ENCODE measurements at regions not wholly inside any gene's neighbourhood (a gene's known extent, or its start where the extent isn't known, plus 50 kb on each side); places are given as distances from the start of the nearest gene placed in this dataset.
A peak's percentile ranks its signal among the peaks of the same experiment; 100 is the strongest.
"Not testable (repeated sequence)": the region's sequence is repeated elsewhere in the genome, so short reads cannot be mapped to it uniquely, and the experiment has no call there.

GRCh38 chr2:111264956-111265355 is 144.2 kb downstream of the BCL2L11 start:
- not testable (repeated sequence) for ATAC-seq; H3K4me3 Mint-ChIP-seq; H3K27me3 Mint-ChIP-seq (ENCODE audit: low read depth); H3K36me3 Mint-ChIP-seq (ENCODE audit: insufficient read depth); H3K9me3 Mint-ChIP-seq; DNase-seq; H3K4me1 Mint-ChIP-seq (ENCODE audit: low read depth)

- H3K36me3 Mint-ChIP-seq (ENCODE audit: insufficient read depth); DNase-seq; H3K9me3 Mint-ChIP-seq; H3K4me3 Mint-ChIP-seq; H3K4me1 Mint-ChIP-seq (ENCODE audit: low read depth); H3K27me3 Mint-ChIP-seq (ENCODE audit: low read depth); ATAC-seq: not testable (repeated sequence)
Measured at GRCh38 chr2:111266556-111266955, 145.8 kb downstream of the BCL2L11 start.

GRCh38 chr2:111267038-111267437 is 146.3 kb downstream of the BCL2L11 start:
- H3K4me1 Mint-ChIP-seq (ENCODE audit: low read depth); ATAC-seq; H3K27me3 Mint-ChIP-seq (ENCODE audit: low read depth); H3K36me3 Mint-ChIP-seq (ENCODE audit: insufficient read depth); H3K9me3 Mint-ChIP-seq; DNase-seq; H3K4me3 Mint-ChIP-seq: not testable (repeated sequence)

- H3K36me3 Mint-ChIP-seq (ENCODE audit: insufficient read depth); H3K9me3 Mint-ChIP-seq; ATAC-seq; DNase-seq; H3K27me3 Mint-ChIP-seq (ENCODE audit: low read depth); H3K4me1 Mint-ChIP-seq (ENCODE audit: low read depth); H3K4me3 Mint-ChIP-seq: not testable (repeated sequence)
Measured at GRCh38 chr2:111269761-111270323, 149.1 kb downstream of the BCL2L11 start.

- H3K9me3 Mint-ChIP-seq; DNase-seq; H3K27me3 Mint-ChIP-seq (ENCODE audit: low read depth); H3K4me3 Mint-ChIP-seq; H3K36me3 Mint-ChIP-seq (ENCODE audit: insufficient read depth); ATAC-seq; H3K4me1 Mint-ChIP-seq (ENCODE audit: low read depth): not testable (repeated sequence)
Measured at GRCh38 chr2:111270569-111270968, 149.9 kb downstream of the BCL2L11 start.

- DNase-seq; H3K4me1 Mint-ChIP-seq (ENCODE audit: low read depth); H3K27me3 Mint-ChIP-seq (ENCODE audit: low read depth); H3K36me3 Mint-ChIP-seq (ENCODE audit: insufficient read depth); H3K9me3 Mint-ChIP-seq; H3K4me3 Mint-ChIP-seq: not testable (repeated sequence)
- peak; percentile 21 to 35 for ATAC-seq
Measured at GRCh38 chr2:111271647-111272304, 151.1 kb downstream of the BCL2L11 start.

GRCh38 chr2:111273007-111273406 is 152.3 kb downstream of the BCL2L11 start:
- DNase-seq; H3K36me3 Mint-ChIP-seq (ENCODE audit: insufficient read depth); H3K4me3 Mint-ChIP-seq; H3K4me1 Mint-ChIP-seq (ENCODE audit: low read depth); H3K9me3 Mint-ChIP-seq; H3K27me3 Mint-ChIP-seq (ENCODE audit: low read depth); ATAC-seq: not testable (repeated sequence)

GRCh38 chr2:111275047-111275853 is 154.5 kb downstream of the BCL2L11 start:
- H3K4me3 Mint-ChIP-seq; H3K9me3 Mint-ChIP-seq; DNase-seq; ATAC-seq; H3K36me3 Mint-ChIP-seq (ENCODE audit: insufficient read depth); H3K4me1 Mint-ChIP-seq (ENCODE audit: low read depth); H3K27me3 Mint-ChIP-seq (ENCODE audit: low read depth): not testable (repeated sequence)

- not testable (repeated sequence) for H3K9me3 Mint-ChIP-seq; DNase-seq; ATAC-seq; H3K4me1 Mint-ChIP-seq (ENCODE audit: low read depth); H3K4me3 Mint-ChIP-seq; H3K27me3 Mint-ChIP-seq (ENCODE audit: low read depth); H3K36me3 Mint-ChIP-seq (ENCODE audit: insufficient read depth)
Measured at GRCh38 chr2:111275854-111276171, 155.1 kb downstream of the BCL2L11 start.

GRCh38 chr2:111278133-111278532 is 157.4 kb downstream of the BCL2L11 start:
- H3K4me1 Mint-ChIP-seq (ENCODE audit: low read depth); H3K4me3 Mint-ChIP-seq; DNase-seq; H3K36me3 Mint-ChIP-seq (ENCODE audit: insufficient read depth); H3K27me3 Mint-ChIP-seq (ENCODE audit: low read depth); H3K9me3 Mint-ChIP-seq; ATAC-seq: not testable (repeated sequence)

- H3K9me3 Mint-ChIP-seq; DNase-seq; H3K4me3 Mint-ChIP-seq; H3K27me3 Mint-ChIP-seq (ENCODE audit: low read depth); H3K4me1 Mint-ChIP-seq (ENCODE audit: low read depth); ATAC-seq; H3K36me3 Mint-ChIP-seq (ENCODE audit: insufficient read depth): not testable (repeated sequence)
Measured at GRCh38 chr2:111280709-111281286, 160.1 kb downstream of the BCL2L11 start.

- not testable (repeated sequence) for H3K36me3 Mint-ChIP-seq (ENCODE audit: insufficient read depth); H3K9me3 Mint-ChIP-seq; H3K4me3 Mint-ChIP-seq; H3K4me1 Mint-ChIP-seq (ENCODE audit: low read depth); ATAC-seq; H3K27me3 Mint-ChIP-seq (ENCODE audit: low read depth); DNase-seq
Measured at GRCh38 chr2:111282162-111282561, 161.4 kb downstream of the BCL2L11 start.

- H3K9me3 Mint-ChIP-seq; H3K4me1 Mint-ChIP-seq (ENCODE audit: low read depth); H3K4me3 Mint-ChIP-seq; H3K36me3 Mint-ChIP-seq (ENCODE audit: insufficient read depth); H3K27me3 Mint-ChIP-seq (ENCODE audit: low read depth); ATAC-seq; DNase-seq: not testable (repeated sequence)
Measured at GRCh38 chr2:111287646-111288568, 167.2 kb downstream of the BCL2L11 start.

- H3K4me3 Mint-ChIP-seq; H3K4me1 Mint-ChIP-seq (ENCODE audit: low read depth); H3K27me3 Mint-ChIP-seq (ENCODE audit: low read depth); ATAC-seq; H3K9me3 Mint-ChIP-seq; H3K36me3 Mint-ChIP-seq (ENCODE audit: insufficient read depth); DNase-seq: not testable (repeated sequence)
Measured at GRCh38 chr2:111290370-111290769, 169.7 kb downstream of the BCL2L11 start.
